ENCODE measurements at regions not wholly inside any gene's neighbourhood (a gene's known extent, or its start where the extent isn't known, plus 50 kb on each side); places are given as distances from the start of the nearest gene placed in this dataset.
"Not testable (repeated sequence)": the region's sequence is repeated elsewhere in the genome, so short reads cannot be mapped to it uniquely, and the experiment has no call there.

DNA sequence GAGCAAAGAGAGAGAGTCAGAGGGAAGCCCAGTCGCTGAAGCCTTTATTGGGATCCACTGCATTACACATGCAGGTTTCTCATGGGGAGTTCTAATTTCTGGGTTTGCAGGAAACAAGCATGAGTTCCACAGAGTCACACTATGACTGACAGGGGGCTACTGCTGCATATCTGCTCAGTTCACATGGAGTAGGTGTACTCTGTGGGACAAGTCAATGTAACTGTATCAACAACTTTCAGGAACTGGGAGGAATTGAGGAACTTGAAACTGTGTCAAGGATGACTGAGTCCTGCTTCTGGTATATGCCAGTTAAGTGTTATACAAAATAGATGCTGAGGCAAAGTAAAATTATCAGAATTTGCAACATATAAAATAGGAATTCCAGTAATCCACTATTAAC, 110.8 kb downstream of the NPAP1 start:
- no peaks in the 10 kb centered on the region for H3K36me3 ChIP-seq (ENCODE audit: control insufficient read depth in 4 of 4, insufficient read depth in 4 of 4, low read length in 4 of 4)
- no peak overlapping the region for H3K9ac ChIP-seq (ENCODE audit: insufficient read depth in 1 of 2, low read length in 2 of 2)
- no peak for DNase-seq
- H3K27me3 ChIP-seq (ENCODE audit: control insufficient read depth in 3 of 3, insufficient read depth in 3 of 3, low read length in 2 of 3) = peaks cover 0 to 3% (median 0%) of the 10 kb centered on the region in 3 donors
- TF ChIP-seq, protein P1, sequence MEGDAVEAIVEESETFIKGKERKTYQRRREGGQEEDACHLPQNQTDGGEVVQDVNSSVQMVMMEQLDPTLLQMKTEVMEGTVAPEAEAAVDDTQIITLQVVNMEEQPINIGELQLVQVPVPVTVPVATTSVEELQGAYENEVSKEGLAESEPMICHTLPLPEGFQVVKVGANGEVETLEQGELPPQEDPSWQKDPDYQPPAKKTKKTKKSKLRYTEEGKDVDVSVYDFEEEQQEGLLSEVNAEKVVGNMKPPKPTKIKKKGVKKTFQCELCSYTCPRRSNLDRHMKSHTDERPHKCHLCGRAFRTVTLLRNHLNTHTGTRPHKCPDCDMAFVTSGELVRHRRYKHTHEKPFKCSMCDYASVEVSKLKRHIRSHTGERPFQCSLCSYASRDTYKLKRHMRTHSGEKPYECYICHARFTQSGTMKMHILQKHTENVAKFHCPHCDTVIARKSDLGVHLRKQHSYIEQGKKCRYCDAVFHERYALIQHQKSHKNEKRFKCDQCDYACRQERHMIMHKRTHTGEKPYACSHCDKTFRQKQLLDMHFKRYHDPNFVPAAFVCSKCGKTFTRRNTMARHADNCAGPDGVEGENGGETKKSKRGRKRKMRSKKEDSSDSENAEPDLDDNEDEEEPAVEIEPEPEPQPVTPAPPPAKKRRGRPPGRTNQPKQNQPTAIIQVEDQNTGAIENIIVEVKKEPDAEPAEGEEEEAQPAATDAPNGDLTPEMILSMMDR (IDR thresholded peaks at IDR 0.05; ENCODE audit: control extremely low read depth, extremely low read depth) = no peak
- no peak for ATAC-seq (ENCODE audit: insufficient read depth, low FRiP score)
- H3K4me1 ChIP-seq (ENCODE audit: control insufficient read depth in 5 of 5, insufficient read depth in 5 of 5, low read length in 5 of 5) = no peaks in the 10 kb centered on the region
- no peak overlapping the region for H3K4me3 ChIP-seq
- no peak overlapping the region for H3K27ac ChIP-seq (ENCODE audit: low read depth in 1 of 2, low read length in 1 of 2)
- peaks cover 0 to 8% (median 3%) of the 10 kb centered on the region in 4 donors for H3K9me3 ChIP-seq (ENCODE audit: control insufficient read depth in 4 of 4, insufficient read depth in 3 of 4, low read length in 3 of 4)
- 61 to 68% methylated on average over 1 of the region's 1 CpG for WGBS, 2 donors

DNA sequence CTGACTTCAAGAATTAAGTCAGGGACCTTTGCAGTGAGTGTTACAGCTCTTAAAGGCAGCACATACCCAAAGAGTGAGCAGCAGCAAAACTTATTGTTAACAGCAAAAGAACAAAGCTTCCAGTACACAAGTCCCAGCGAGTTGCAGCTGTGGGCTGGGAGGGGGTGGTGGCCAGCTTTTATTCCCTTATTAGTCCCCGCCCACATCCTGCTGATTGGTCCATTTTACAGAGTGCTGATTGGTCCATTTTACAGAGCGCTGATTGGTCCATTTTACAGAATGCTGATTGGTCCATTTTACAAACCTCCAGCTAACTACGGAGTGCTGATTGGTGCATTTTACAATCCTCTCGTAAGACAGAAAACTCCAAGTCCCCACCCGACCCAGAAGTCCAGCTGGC, 127.0 kb downstream of the NPAP1 start:
- 74 to 76% methylated on average over 6 of the region's 6 CpGs for WGBS, 2 donors
- H3K27ac ChIP-seq (ENCODE audit: low read depth in 1 of 2, low read length in 1 of 2); ATAC-seq (ENCODE audit: insufficient read depth, low FRiP score); DNase-seq; H3K4me1 ChIP-seq (ENCODE audit: control insufficient read depth in 5 of 5, insufficient read depth in 5 of 5, low read length in 5 of 5); H3K27me3 ChIP-seq (ENCODE audit: control insufficient read depth in 3 of 3, insufficient read depth in 3 of 3, low read length in 2 of 3); H3K4me3 ChIP-seq; H3K36me3 ChIP-seq (ENCODE audit: control insufficient read depth in 4 of 4, insufficient read depth in 4 of 4, low read length in 4 of 4); H3K9ac ChIP-seq (ENCODE audit: insufficient read depth in 1 of 2, low read length in 2 of 2): not testable (repeated sequence)
- H3K9me3 ChIP-seq (ENCODE audit: control insufficient read depth in 4 of 4, insufficient read depth in 3 of 4, low read length in 3 of 4) = peaks cover 0 to 11% (median 0%) of the 10 kb centered on the region in 4 donors

DNA sequence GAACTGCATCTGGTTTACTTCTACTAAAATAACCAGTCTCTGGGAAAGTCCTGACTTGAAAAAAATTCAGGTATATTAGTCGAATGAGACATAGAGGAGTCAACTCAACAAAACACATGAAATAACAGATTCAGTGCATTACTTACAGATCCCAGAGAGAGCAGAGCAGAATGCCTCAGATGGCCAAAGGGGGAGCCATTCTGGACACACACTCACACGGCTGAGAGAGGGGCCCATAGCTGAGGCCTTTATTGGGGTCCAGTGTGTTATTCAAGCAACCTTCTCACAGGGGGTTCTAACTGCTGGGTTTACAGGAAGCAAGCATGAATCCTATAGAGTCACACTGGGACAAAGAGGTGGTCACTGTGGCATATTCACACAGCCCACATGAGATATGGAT, 135.1 kb upstream of the SNRPN start:
- H3K9me3 ChIP-seq (ENCODE audit: control insufficient read depth in 4 of 4, insufficient read depth in 3 of 4, low read length in 3 of 4) = peaks cover 0 to 3% (median 0%) of the 10 kb centered on the region in 4 donors
- H3K4me1 ChIP-seq (ENCODE audit: control insufficient read depth in 5 of 5, insufficient read depth in 5 of 5, low read length in 5 of 5) = no peaks in the 10 kb centered on the region
- H3K36me3 ChIP-seq (ENCODE audit: control insufficient read depth in 4 of 4, insufficient read depth in 4 of 4, low read length in 4 of 4) = no peaks in the 10 kb centered on the region
- no peak for DNase-seq
- TF ChIP-seq, protein P1 (IDR thresholded peaks at IDR 0.05; ENCODE audit: control extremely low read depth, extremely low read depth) = no peak
- H3K4me3 ChIP-seq = no peak overlapping the region
- H3K27ac ChIP-seq (ENCODE audit: low read depth in 1 of 2, low read length in 1 of 2) = no peak overlapping the region
- no peaks in the 10 kb centered on the region for H3K27me3 ChIP-seq (ENCODE audit: control insufficient read depth in 3 of 3, insufficient read depth in 3 of 3, low read length in 2 of 3)
- WGBS, 2 donors = 56 to 68% methylated on average over 2 of the region's 2 CpGs
- no peak overlapping the region for H3K9ac ChIP-seq (ENCODE audit: insufficient read depth in 1 of 2, low read length in 2 of 2)
- ATAC-seq (ENCODE audit: insufficient read depth, low FRiP score) = no peak

DNA sequence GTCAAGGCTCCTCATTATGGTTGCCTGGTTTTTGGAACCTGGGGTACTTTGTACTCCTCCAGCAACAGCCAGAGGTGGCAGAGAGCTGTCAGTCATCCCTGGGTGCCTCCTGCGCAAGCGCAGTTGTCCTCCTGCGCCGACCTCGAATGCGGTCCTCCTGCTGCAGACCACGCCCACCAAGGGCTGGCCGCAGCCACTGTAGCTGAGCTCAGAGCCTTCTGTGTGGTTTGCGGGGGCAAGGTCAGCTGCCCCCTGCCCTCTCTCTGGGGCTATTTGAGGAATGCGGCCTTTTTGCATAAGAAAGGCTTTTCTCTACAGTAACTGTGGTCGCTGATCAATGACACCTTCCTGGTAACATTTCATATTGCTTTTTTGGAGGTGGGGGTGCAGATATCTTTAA, 131.3 kb upstream of the SNRPN start:
- no peaks in the 10 kb centered on the region for H3K4me1 ChIP-seq (ENCODE audit: control insufficient read depth in 5 of 5, insufficient read depth in 5 of 5, low read length in 5 of 5)
- TF ChIP-seq, protein P1 (IDR thresholded peaks at IDR 0.05; ENCODE audit: control extremely low read depth, extremely low read depth) = no peak
- no peaks in the 10 kb centered on the region for H3K36me3 ChIP-seq (ENCODE audit: control insufficient read depth in 4 of 4, insufficient read depth in 4 of 4, low read length in 4 of 4)
- 40 to 51% methylated on average over 11 of the region's 11 CpGs for WGBS, 2 donors
- ATAC-seq (ENCODE audit: insufficient read depth, low FRiP score) (no peak), DNase-seq (peak; percentile 47 to 68 (median 61))
- H3K27ac ChIP-seq (ENCODE audit: low read depth in 1 of 2, low read length in 1 of 2) = no peak overlapping the region
- no peak overlapping the region for H3K4me3 ChIP-seq
- no peaks in the 10 kb centered on the region for H3K27me3 ChIP-seq (ENCODE audit: control insufficient read depth in 3 of 3, insufficient read depth in 3 of 3, low read length in 2 of 3)
- peaks cover 0 to 5% (median 0%) of the 10 kb centered on the region in 4 donors for H3K9me3 ChIP-seq (ENCODE audit: control insufficient read depth in 4 of 4, insufficient read depth in 3 of 4, low read length in 3 of 4)
- no peak overlapping the region for H3K9ac ChIP-seq (ENCODE audit: insufficient read depth in 1 of 2, low read length in 2 of 2)
